Keratinocyte (primary cell): ENCODE measurements at regions not wholly inside any gene's neighbourhood (a gene's known extent, or its start where the extent isn't known, plus 50 kb on each side); places are given as distances from the start of the nearest gene placed in this dataset.

Experiments used
- DNase-seq: peaks from one replicate; pipeline ENCODE4 v3.0.0-alpha.2; 2011; ENCODE audit warnings: low read depth, missing footprints, low spot score
- FAIRE-seq: peaks from 2 replicates; lab custom pipeline; 2011; peaks lifted over from hg19 to GRCh38; lab: Jason Lieb, UNC
- H2AFZ ChIP-seq: 2 replicates; pipeline ENCODE4 v1.6.0; 2012; ENCODE audit warnings: low read length, control low read depth, inconsistent platforms; ENCODE audit not compliant: control insufficient read depth
- H3K27ac ChIP-seq: 2 replicates; pipeline ENCODE4 v1.5.1; 2011; ENCODE audit warnings: low read length; ENCODE audit not compliant: control insufficient read depth, insufficient read depth
- H3K27me3 ChIP-seq: 3 replicates; pipeline ENCODE4 v1.6.0; 2011; ENCODE audit warnings: low read length; ENCODE audit not compliant: control insufficient read depth, insufficient read depth; ENCODE audit errors: extremely low read depth
- H3K36me3 ChIP-seq, 2 experiments: 2 replicates in 1 of 2; 3 replicates in 1 of 2; pipeline ENCODE4 v1.5.1; 2011; ENCODE audit warnings: low read length in 2 of 2, mild to moderate bottlenecking in 1 of 2; ENCODE audit not compliant: control insufficient read depth in 2 of 2, insufficient read depth in 2 of 2; ENCODE audit errors: extremely low read depth in 1 of 2
- H3K4me1 ChIP-seq: 3 replicates; pipeline ENCODE4 v1.5.1; 2011; ENCODE audit warnings: low read length; ENCODE audit not compliant: control insufficient read depth, insufficient read depth; ENCODE audit errors: extremely low read depth
- H3K4me2 ChIP-seq: 3 replicates; pipeline ENCODE4 v1.6.0; 2011; ENCODE audit warnings: low read depth, low read length; ENCODE audit not compliant: control insufficient read depth, insufficient read depth; ENCODE audit errors: extremely low read depth
- H3K4me3 ChIP-seq, 3 experiments: fragments of 200-600 bp in 1 of 3; sonication (generic) in 1 of 3; 2 replicates in 2 of 3; 3 replicates in 1 of 3; pipeline ENCODE4 v1.5.1; 2011 to 2016; ENCODE audit warnings: low read length in 3 of 3, mild to moderate bottlenecking in 3 of 3, control low read depth in 2 of 3, inconsistent platforms in 1 of 3, low read depth in 1 of 3, mixed read lengths in 1 of 3, mixed run types in 1 of 3, moderate library complexity in 1 of 3; ENCODE audit not compliant: control insufficient read depth in 2 of 3, insufficient read depth in 2 of 3; ENCODE audit errors: extremely low read depth in 1 of 3
- H3K79me2 ChIP-seq: 2 replicates; pipeline ENCODE4 v1.6.0; 2012; ENCODE audit warnings: low read length; ENCODE audit not compliant: control insufficient read depth, insufficient read depth
- H3K9ac ChIP-seq: 3 replicates; pipeline ENCODE4 v1.6.0; 2011; ENCODE audit warnings: low read length; ENCODE audit not compliant: control insufficient read depth, insufficient read depth; ENCODE audit errors: extremely low read depth
- H3K9me1 ChIP-seq: 3 replicates; pipeline ENCODE4 v1.6.0; 2011; ENCODE audit warnings: low read length; ENCODE audit not compliant: control insufficient read depth, insufficient read depth; ENCODE audit errors: extremely low read depth
- H3K9me3 ChIP-seq: 2 replicates; pipeline ENCODE4 v1.5.1; 2012; ENCODE audit warnings: low read depth, low read length; ENCODE audit not compliant: control insufficient read depth
- H4K20me1 ChIP-seq: 3 replicates; pipeline ENCODE4 v1.6.0; 2011; ENCODE audit warnings: low read length; ENCODE audit not compliant: control insufficient read depth, insufficient read depth; ENCODE audit errors: extremely low read depth
- CTCF ChIP-seq, 3 experiments: IDR thresholded peaks in 1 of 3; conservative IDR thresholded peaks in 1 of 3; optimal IDR thresholded peaks in 1 of 3; 2 replicates in 2 of 3; 3 replicates in 1 of 3; pipeline versions ENCODE3 to v1.5.1; 2011; ENCODE audit warnings: low read length in 3 of 3, mild to moderate bottlenecking in 3 of 3, moderate library complexity in 2 of 3, control low read depth in 1 of 3, inconsistent platforms in 1 of 3; ENCODE audit not compliant: insufficient read depth in 2 of 3; ENCODE audit errors: extremely low read depth in 1 of 3
- EZH2 ChIP-seq: IDR thresholded peaks from one replicate; pipeline ENCODE4 v1.6.1; 2012; ENCODE audit warnings: inconsistent platforms, mild to moderate bottlenecking, low read length, moderate library complexity
- dilution Hi-C: fragments of 300-500 bp; cut with MboI; formaldehyde crosslinking; loops from one replicate; pipeline ENCODE4 v1.7.0; 2020; ENCODE audit warnings: low sequenced_read_pairs; ENCODE audit not compliant: extremely low pct_ligation_motif_present

GRCh38 chr19:28443361-28443760 is 769.6 kb downstream of the UQCRFS1 start:
- dilution Hi-C loops = no loop called here
- FAIRE-seq (no peak), DNase-seq (no peak)
- H3K4me1 ChIP-seq = no peaks in the 10 kb centered on the region
- no peaks in the 10 kb centered on the region for H4K20me1 ChIP-seq
- no peaks in the 10 kb centered on the region for H3K27me3 ChIP-seq
- no peak overlapping the region for H3K4me3 ChIP-seq
- peaks cover 3% of the 10 kb centered on the region for H3K9me3 ChIP-seq
- TF ChIP-seq CTCF (optimal IDR thresholded peaks at IDR 0.05 in 1 of 3, IDR thresholded peaks at IDR 0.05 in 1 of 3, conservative IDR thresholded peaks at IDR 0.05 in 1 of 3; ENCODE audit: extremely low read depth in 1 of 3, insufficient read depth in 2 of 3, low read length in 3 of 3) = no peak
- no peak overlapping the region for H3K9ac ChIP-seq
- no peak overlapping the region for H3K27ac ChIP-seq
- H2AFZ ChIP-seq = no peak overlapping the region
- H3K36me3 ChIP-seq = no peaks in the 10 kb centered on the region
- H3K4me2 ChIP-seq = no peak overlapping the region
- no peaks in the 10 kb centered on the region for H3K79me2 ChIP-seq
- H3K9me1 ChIP-seq = no peaks in the 10 kb centered on the region

GRCh38 chr19:28437390-28438346 is 775.3 kb downstream of the UQCRFS1 start:
- Histone ChIP-seq H3K4me3 (no peak overlapping the region), H2AFZ (no peak overlapping the region), H3K4me1 (no peaks in the 10 kb centered on the region), H3K9ac (no peak overlapping the region), H4K20me1 (no peaks in the 10 kb centered on the region), H3K27ac (no peak overlapping the region), H3K36me3 (no peaks in the 10 kb centered on the region), H3K27me3 (no peaks in the 10 kb centered on the region), H3K9me3 (peaks cover 5% of the 10 kb centered on the region), H3K4me2 (no peak overlapping the region), H3K9me1 (no peaks in the 10 kb centered on the region), H3K79me2 (no peaks in the 10 kb centered on the region)
- FAIRE-seq = no peak
- dilution Hi-C loops = no loop called here
- TF ChIP-seq EZH2 = no peak
- TF ChIP-seq CTCF (optimal IDR thresholded peaks at IDR 0.05 in 1 of 3, IDR thresholded peaks at IDR 0.05 in 1 of 3, conservative IDR thresholded peaks at IDR 0.05 in 1 of 3; ENCODE audit: extremely low read depth in 1 of 3, insufficient read depth in 2 of 3, low read length in 3 of 3) = no peak
- no peak for DNase-seq
